Urinary bladder (tissue), 3 donors: ENCODE measurements at regions not wholly inside any gene's neighbourhood (a gene's known extent, or its start where the extent isn't known, plus 50 kb on each side); places are given as distances from the start of the nearest gene placed in this dataset.
"Not testable (repeated sequence)": the region's sequence is repeated elsewhere in the genome, so short reads cannot be mapped to it uniquely, and the experiment has no call there.

Experiments used
- DNase-seq: peaks from one replicate; pipeline ENCODE4 v3.0.0-alpha.2; 2015; ENCODE audit errors: extremely low spot score
- H3K27ac ChIP-seq: one replicate; pipeline ENCODE4 v1.5.1; 2013; ENCODE audit warnings: low read depth, mild to moderate bottlenecking, moderate library complexity
- H3K36me3 ChIP-seq: one replicate; pipeline ENCODE4 v1.6.1; 2013; ENCODE audit warnings: mild to moderate bottlenecking, moderate library complexity; ENCODE audit not compliant: insufficient read depth
- H3K4me1 ChIP-seq: one replicate; pipeline ENCODE4 v1.6.1; 2013; ENCODE audit warnings: mild to moderate bottlenecking, moderate library complexity; ENCODE audit not compliant: insufficient read depth
- H3K4me3 ChIP-seq: one replicate; pipeline ENCODE4 v1.5.1; 2013; ENCODE audit warnings: low read depth, low read length
- WGBS: extraction: QIAGEN DNeasy Blood & Tissue Kit; methylation state at CpG from one replicate; pipeline ENCODE4 v1.1.7; 2013; 5-methylcytosine and 5-hydroxymethylcytosine counted together
- donor health status: healthy with polysubstance abuse.
- donor health status: healthy.

GRCh38 chr5:1735320-1735970 lies 64.2 kb downstream of the MRPL36 start:
- no peak for DNase-seq
- Histone ChIP-seq H3K4me1 (no peaks in the 10 kb centered on the region), H3K4me3 (no peak overlapping the region), H3K36me3 (no peaks in the 10 kb centered on the region), H3K27ac (no peak overlapping the region)
- WGBS = 95% methylated on average over 9 of the region's 9 CpGs

- 46% methylated on average over 9 of the region's 9 CpGs for WGBS
- no peak for DNase-seq
- Histone ChIP-seq H3K4me3 (no peak overlapping the region), H3K4me1 (no peaks in the 10 kb centered on the region), H3K27ac (no peak overlapping the region), H3K36me3 (no peaks in the 10 kb centered on the region)
Observed at GRCh38 chr5:1734908-1735289, 64.7 kb downstream of the MRPL36 start.

- Histone ChIP-seq H3K4me1 (no peaks in the 10 kb centered on the region), H3K4me3 (no peak overlapping the region), H3K27ac (no peak overlapping the region), H3K36me3 (no peaks in the 10 kb centered on the region)
- 82% methylated on average over 18 of the region's 18 CpGs for WGBS
- no peak for DNase-seq
Observed at GRCh38 chr5:1734271-1734907, 65.2 kb downstream of the MRPL36 start.

- H3K4me1 ChIP-seq = no peaks in the 10 kb centered on the region
- H3K27ac ChIP-seq = no peak overlapping the region
- H3K36me3 ChIP-seq = no peaks in the 10 kb centered on the region
- 73% methylated on average over 7 of the region's 7 CpGs for WGBS
- no peak overlapping the region for H3K4me3 ChIP-seq
- DNase-seq = no peak
Observed at GRCh38 chr5:1733369-1733768, 66.3 kb downstream of the MRPL36 start.

GRCh38 chr5:1732945-1733344 lies 66.7 kb downstream of the MRPL36 start:
- no peak overlapping the region for H3K27ac ChIP-seq
- 84% methylated on average over 5 of the region's 5 CpGs for WGBS
- H3K36me3 ChIP-seq = no peaks in the 10 kb centered on the region
- no peak overlapping the region for H3K4me3 ChIP-seq
- H3K4me1 ChIP-seq = no peaks in the 10 kb centered on the region
- DNase-seq = no peak

GRCh38 chr5:1732238-1732941 lies 67.2 kb downstream of the MRPL36 start:
- WGBS = 70% methylated on average over 9 of the region's 9 CpGs
- no peak overlapping the region for H3K4me3 ChIP-seq
- no peak for DNase-seq

GRCh38 chr5:1731855-1732237 lies 67.8 kb downstream of the MRPL36 start:
- not testable (repeated sequence) for H3K27ac ChIP-seq, DNase-seq, H3K4me1 ChIP-seq, H3K36me3 ChIP-seq, H3K4me3 ChIP-seq
- WGBS = 81% methylated on average over 4 of the region's 4 CpGs

More at GRCh38 chr5:1732238-1732941, 67.2 kb downstream of the MRPL36 start:
- Histone ChIP-seq H3K27ac (no peak overlapping the region), H3K4me1 (no peaks in the 10 kb centered on the region), H3K36me3 (no peaks in the 10 kb centered on the region)

GRCh38 chr5:1731091-1731639 lies 68.5 kb downstream of the MRPL36 start:
- Histone ChIP-seq H3K4me3 (no peak overlapping the region), H3K36me3 (no peaks in the 10 kb centered on the region), H3K27ac (no peak overlapping the region), H3K4me1 (no peaks in the 10 kb centered on the region)
- WGBS = 75% methylated on average over 11 of the region's 11 CpGs
- no peak for DNase-seq

- Histone ChIP-seq H3K4me3 (no peak overlapping the region), H3K36me3 (no peaks in the 10 kb centered on the region), H3K27ac (no peak overlapping the region), H3K4me1 (no peaks in the 10 kb centered on the region)
- WGBS = 86% methylated on average over 7 of the region's 7 CpGs
- DNase-seq = no peak
Observed at GRCh38 chr5:1730487-1730847, 69.2 kb downstream of the MRPL36 start.

- 88% methylated on average over 40 of the region's 40 CpGs for WGBS
- Histone ChIP-seq H3K4me3 (no peak overlapping the region), H3K4me1 (no peaks in the 10 kb centered on the region), H3K27ac (no peak overlapping the region), H3K36me3 (no peaks in the 10 kb centered on the region)
- DNase-seq = no peak
Observed at GRCh38 chr5:1729641-1730486, 69.8 kb downstream of the MRPL36 start.

- H3K4me1 ChIP-seq = no peaks in the 10 kb centered on the region
- H3K27ac ChIP-seq = no peak overlapping the region
- no peak for DNase-seq
- H3K36me3 ChIP-seq = no peaks in the 10 kb centered on the region
- H3K4me3 ChIP-seq = no peak overlapping the region
- WGBS = 93% methylated on average over 24 of the region's 24 CpGs
Observed at GRCh38 chr5:1728846-1729245, 70.8 kb downstream of the MRPL36 start.

- Histone ChIP-seq H3K27ac (no peak overlapping the region), H3K4me3 (no peak overlapping the region), H3K4me1 (no peaks in the 10 kb centered on the region), H3K36me3 (no peaks in the 10 kb centered on the region)
- 84% methylated on average over 19 of the region's 19 CpGs for WGBS
- DNase-seq = no peak
Observed at GRCh38 chr5:1727571-1727970, 72.1 kb downstream of the MRPL36 start.

GRCh38 chr5:1726956-1727355 lies 72.7 kb downstream of the MRPL36 start:
- no peak for DNase-seq

More at GRCh38 chr5:1726956-1727355, 72.7 kb downstream of the MRPL36 start:
- WGBS = 92% methylated on average over 11 of the region's 11 CpGs
- Histone ChIP-seq H3K4me1 (no peaks in the 10 kb centered on the region), H3K4me3 (no peak overlapping the region), H3K27ac (no peak overlapping the region), H3K36me3 (no peaks in the 10 kb centered on the region)
